Coronary artery (tissue), 2 donors: ENCODE measurements at regions not wholly inside any gene's neighbourhood (a gene's known extent, or its start where the extent isn't known, plus 50 kb on each side); places are given as distances from the start of the nearest gene placed in this dataset.
"Not testable (repeated sequence)": the region's sequence is repeated elsewhere in the genome, so short reads cannot be mapped to it uniquely, and the experiment has no call there.

Experiments used
- DNase-seq: peaks from one replicate; pipeline ENCODE4 v3.0.0-alpha.2; 2017; ENCODE audit warnings: low spot score
- H3K27ac ChIP-seq, 2 donors: fragments of 200-600 bp; sonication (generic); one replicate each; pipeline ENCODE4 v1.5.1; 2016 to 2019
- H3K4me3 ChIP-seq: fragments of 200-600 bp; sonication (generic); 2 replicates; pipeline ENCODE4 v1.5.1; 2016; ENCODE audit warnings: mild to moderate bottlenecking, moderate library complexity
- TF ChIP-seq, protein P1 (sequence below): fragments of 200-600 bp; sonication (generic); IDR thresholded peaks from one replicate; pipeline ENCODE4 v1.5.1; 2019; ENCODE audit warnings: antibody characterized with exemption

GRCh38 chr2:58319481-58319880 is 78.4 kb upstream of the FANCL start:
- TF ChIP-seq, protein P1, sequence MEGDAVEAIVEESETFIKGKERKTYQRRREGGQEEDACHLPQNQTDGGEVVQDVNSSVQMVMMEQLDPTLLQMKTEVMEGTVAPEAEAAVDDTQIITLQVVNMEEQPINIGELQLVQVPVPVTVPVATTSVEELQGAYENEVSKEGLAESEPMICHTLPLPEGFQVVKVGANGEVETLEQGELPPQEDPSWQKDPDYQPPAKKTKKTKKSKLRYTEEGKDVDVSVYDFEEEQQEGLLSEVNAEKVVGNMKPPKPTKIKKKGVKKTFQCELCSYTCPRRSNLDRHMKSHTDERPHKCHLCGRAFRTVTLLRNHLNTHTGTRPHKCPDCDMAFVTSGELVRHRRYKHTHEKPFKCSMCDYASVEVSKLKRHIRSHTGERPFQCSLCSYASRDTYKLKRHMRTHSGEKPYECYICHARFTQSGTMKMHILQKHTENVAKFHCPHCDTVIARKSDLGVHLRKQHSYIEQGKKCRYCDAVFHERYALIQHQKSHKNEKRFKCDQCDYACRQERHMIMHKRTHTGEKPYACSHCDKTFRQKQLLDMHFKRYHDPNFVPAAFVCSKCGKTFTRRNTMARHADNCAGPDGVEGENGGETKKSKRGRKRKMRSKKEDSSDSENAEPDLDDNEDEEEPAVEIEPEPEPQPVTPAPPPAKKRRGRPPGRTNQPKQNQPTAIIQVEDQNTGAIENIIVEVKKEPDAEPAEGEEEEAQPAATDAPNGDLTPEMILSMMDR: no peak
- no peak for DNase-seq
- Histone ChIP-seq H3K4me3 (no peak overlapping the region), H3K27ac (no peak overlapping the region)

DNA sequence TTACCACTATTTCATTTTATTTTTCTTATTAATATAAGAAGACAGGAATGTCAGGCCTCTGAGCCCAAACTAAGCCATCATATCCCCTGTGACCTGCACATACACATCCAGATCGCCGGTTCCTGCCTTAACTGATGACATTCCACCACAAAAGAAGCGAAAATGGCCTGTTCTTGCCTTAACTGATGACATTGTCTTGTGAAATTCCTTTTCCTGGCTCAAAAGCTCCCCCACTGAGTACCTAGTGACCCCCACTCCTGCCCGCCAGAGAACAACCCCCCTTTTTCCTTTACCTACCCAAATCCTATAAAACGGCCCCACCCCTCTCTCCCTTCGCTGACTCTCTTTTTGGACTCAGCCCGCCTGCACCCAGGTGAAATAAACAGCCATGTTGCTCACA is 77.8 kb upstream of the FANCL start:
- DNase-seq: not testable (repeated sequence)

GRCh38 chr2:58313926-58314325 is 72.8 kb upstream of the FANCL start:
- Histone ChIP-seq H3K27ac (no peak overlapping the region), H3K4me3 (no peak overlapping the region)
- DNase-seq: no peak
- TF ChIP-seq, protein P1: no peak

More for the DNA sequence above, 77.8 kb upstream of the FANCL start:
- not testable (repeated sequence) for H3K4me3 ChIP-seq, H3K27ac ChIP-seq

GRCh38 chr2:58308435-58308834 is 67.3 kb upstream of the FANCL start:
- Histone ChIP-seq H3K27ac (no peak overlapping the region), H3K4me3 (no peak overlapping the region)
- no peak for DNase-seq
- TF ChIP-seq, protein P1: no peak

GRCh38 chr2:58304843-58305242 is 63.7 kb upstream of the FANCL start:
- TF ChIP-seq, protein P1: no peak
- Histone ChIP-seq H3K4me3 (no peak overlapping the region), H3K27ac (no peak overlapping the region)
- DNase-seq: no peak

GRCh38 chr2:58299123-58299522 is 58.0 kb upstream of the FANCL start:
- H3K4me3 ChIP-seq: no peak overlapping the region
- H3K27ac ChIP-seq: no peak overlapping the region
- no peak for DNase-seq
- TF ChIP-seq, protein P1: no peak

- Histone ChIP-seq H3K27ac (no peak overlapping the region), H3K4me3 (no peak overlapping the region)
- DNase-seq: no peak
- TF ChIP-seq, protein P1: no peak
These were observed 51.9 kb upstream of the FANCL start for GRCh38 chr2:58293056-58293455.
